NCI-H748 (cell line): ENCODE measurements at regions not wholly inside any gene's neighbourhood (a gene's known extent, or its start where the extent isn't known, plus 50 kb on each side); places are given as distances from the start of the nearest gene placed in this dataset.

Experiments used
- DNase-seq: peaks from one replicate; lab custom pipeline; 2025; ENCODE audit not compliant: unreplicated experiment; lab: John Stamatoyannopoulos, UW

DNA sequence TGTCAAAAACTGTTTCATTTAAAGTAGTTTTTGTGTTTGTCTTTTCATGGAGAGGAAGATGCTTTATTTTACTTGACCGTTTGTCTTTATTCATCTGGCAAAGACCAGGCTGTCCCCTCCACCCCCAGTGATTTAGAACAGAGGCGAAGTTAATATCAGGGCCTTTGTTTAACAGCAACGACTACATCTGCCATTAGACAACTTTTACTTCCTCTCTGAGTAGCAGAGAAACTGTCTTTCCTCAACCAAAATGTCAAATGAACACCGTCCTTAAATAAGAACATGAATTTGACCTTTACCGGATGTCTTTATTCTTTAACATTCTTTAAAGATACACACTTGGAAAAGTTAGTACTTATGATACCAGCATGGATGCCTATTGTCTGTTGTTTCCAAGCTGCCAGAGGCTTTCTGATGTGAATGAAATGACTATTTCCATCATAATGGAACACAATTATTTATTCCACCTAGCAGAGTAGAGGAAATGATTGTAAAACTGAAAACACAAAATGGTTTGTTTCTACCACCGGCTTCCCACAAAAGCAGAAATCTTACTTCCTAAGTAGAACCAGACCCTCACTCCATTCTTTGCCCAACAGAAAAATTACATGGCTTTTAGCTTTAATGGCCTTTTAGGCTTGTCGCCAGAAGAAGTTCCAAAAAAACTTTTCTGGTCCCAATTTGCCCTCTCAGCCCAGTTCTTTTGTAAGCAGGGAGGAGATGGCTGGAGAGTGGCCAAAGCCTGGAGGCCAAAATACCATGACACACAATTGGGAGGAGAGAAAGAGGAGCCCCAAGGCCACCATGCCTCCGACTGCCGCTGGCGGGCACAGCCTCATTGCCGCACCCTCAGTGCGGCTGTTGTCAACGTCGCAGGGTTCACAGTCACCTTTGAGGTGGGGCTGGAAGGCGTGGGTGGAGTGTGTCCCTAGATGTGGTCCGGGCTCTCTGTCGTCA lies 168.5 kb downstream of the TEX36 start:
- DNase-seq, result no peak

DNA sequence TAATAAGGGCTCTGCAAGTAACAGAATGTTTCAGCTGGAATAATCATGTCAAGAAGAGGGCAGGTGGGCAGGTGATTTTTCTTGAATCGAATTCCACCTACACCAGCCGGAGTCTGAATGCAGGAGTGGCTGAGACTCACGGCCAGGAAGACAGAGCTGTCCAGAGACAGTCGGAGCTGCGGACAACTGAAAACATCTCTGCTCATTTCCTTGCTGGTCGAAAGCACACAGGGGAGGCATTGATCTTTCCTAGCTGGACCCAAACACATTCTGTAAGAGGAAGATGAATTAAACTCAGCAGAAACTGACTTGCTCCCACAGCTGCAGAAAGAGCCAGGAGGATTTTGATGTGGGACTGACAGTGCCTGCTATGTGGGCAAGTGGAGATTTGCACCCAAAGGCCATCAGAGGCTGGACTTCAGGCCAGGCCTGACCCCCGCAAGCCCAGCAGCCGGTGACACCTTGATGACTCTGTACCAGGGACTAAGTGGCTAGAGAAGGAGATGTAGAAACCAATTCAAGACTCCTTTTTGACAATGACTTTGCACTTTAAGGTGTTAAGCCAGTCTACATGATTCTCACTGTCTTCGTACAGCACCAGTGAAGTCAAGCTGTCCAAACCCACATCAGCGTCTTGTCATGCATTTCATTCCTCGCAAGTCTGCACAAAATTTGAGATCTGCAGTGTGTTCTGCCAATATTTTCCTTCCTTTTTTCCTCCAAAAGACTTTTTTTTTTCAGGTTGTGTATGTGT lies 169.4 kb downstream of the TEX36 start:
- DNase-seq, result no peak

DNA sequence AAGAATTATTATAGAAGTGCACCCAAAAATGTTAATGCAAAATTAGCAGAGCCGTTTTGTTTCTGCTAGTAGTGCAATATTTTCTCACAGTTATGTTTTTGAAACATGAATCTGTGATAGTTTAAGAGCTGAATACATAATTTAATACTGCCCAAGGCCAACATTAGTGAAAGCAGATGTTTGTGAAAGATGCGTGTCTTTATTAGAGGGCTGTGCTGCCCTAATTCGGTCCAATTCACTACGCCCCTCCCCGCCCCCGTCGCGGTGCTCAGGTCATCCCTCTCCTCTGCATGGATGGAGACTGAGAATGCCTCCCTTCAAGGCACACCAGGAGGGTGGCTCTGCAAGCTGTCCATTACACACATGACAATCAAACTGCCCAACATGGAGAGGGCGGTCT lies 172.0 kb downstream of the TEX36 start:
- no peak for DNase-seq

DNA sequence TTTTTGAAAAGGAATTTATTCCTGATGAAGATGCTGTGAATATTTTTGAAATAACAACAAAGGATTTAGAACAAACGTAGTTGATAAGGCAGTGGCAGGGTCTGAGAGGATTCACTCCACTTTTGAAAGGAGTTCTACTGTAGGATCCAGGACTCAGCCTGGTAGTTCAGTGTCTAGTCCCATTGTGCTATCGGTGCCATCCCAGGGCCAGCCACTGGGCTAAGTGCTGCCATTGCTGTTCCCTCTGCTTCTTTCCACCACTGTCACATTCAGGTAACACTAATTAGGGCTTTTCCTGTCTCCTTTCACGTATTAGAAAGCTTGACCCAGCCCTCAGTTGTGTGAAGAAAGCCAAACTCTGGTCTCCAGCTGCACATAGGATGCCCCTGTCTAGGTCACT lies 177.3 kb downstream of the TEX36 start:
- no peak for DNase-seq

DNA sequence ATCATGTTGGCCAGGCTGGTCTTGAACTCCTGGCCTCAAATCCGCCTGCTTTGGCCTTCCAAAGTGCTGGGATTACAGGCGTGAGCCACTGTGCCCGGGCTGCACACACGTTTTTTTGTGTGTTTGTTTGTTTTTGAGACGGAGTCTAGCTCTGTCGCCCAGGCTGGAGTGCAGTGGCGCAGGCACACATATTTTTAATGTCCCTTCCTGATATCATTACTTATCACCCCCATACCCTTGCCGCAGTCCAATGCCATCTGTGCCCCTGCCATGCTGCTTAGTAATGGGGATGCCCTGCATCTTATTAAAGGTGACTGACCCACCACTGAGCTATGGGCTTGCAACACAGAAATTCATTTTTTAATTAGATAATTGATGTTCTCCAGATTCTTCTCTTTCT lies 180.7 kb downstream of the TEX36 start:
- DNase-seq, result no peak

DNA sequence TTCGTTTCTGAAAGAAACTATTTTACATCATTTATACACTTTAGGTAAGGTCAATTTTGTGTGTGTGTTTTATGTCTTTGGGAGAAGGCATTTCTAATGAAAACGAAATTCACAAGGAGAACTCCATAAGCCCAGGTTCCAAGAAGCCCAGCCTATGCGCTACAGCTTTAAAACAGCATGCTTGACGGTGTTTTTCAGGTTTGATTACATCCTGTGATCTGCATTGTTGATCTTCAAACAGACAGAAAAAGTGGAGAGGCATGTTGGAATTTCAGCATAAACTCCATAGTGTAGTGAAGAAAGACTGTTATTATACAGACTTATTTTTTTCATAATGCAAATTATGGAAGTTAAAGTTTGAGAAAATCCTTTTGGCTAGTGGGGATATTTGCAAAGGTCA lies 187.6 kb downstream of the TEX36 start:
- no peak for DNase-seq

DNA sequence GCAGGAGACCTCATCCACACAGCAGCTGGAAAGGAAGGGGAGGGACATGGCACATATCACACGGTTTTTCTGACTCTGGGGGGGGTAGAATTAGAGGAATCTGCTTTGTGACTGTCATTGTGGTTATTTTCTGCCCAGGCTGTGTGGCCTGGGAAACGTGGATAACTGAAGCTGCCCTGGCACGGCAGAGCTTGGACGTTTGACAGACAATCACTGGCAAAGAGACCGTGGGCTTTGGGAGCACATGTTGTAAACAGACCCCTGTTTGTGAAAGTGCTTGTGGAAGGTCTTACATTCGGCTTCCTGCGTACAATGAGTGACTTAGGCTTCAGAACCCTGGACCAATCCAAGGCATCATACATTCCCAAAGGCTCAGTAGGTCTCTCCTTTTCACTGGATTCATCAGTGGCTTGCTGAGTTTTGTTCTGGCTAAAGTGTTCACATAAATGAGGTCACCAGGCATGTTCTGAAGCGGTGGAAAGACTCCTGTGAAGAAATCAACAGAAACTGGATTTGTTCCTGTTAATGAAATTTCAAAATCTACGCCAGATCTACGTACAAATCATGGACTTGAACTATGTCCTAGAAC lies 188.2 kb downstream of the TEX36 start:
- DNase-seq, result no peak

DNA sequence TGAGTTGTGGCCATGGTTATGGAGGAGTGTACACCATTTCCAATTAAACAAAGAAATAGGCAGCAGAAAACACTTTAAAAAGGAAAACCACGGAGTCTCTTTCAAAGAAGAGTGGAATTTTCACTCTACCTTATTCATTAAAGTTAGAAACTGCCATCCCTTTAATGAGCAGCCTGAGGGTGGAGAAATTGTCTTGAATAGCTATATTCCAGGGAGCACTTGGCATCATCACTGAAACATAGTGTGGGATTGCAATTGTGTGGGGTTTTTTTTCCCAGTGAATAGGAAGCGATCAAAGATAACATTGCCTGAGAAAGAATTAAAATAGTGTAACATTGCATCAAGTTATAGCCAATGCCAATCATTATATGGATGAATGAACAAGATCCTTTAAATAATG lies 191.6 kb downstream of the TEX36 start:
- DNase-seq, result no peak

DNA sequence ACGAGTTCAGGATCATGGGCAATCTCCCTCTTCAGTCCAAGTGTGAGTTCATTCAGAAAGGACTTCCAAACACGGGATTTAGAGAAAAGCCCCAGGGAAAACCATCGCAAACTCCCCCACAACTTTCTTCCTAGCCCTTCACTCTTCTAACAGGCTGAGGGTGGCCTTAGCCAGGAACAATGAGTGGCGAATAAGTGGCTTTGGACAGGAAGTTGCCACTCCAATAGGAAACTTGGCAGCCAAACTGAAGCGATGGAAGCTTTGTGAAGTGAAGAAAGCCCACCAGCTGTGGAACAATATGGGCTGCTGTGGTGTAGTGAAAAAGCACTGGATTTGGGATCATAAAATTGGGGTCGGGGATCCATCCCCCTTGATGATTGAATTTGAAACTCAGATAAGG lies 193.2 kb downstream of the TEX36 start:
- DNase-seq, result peak; percentile 17

DNA sequence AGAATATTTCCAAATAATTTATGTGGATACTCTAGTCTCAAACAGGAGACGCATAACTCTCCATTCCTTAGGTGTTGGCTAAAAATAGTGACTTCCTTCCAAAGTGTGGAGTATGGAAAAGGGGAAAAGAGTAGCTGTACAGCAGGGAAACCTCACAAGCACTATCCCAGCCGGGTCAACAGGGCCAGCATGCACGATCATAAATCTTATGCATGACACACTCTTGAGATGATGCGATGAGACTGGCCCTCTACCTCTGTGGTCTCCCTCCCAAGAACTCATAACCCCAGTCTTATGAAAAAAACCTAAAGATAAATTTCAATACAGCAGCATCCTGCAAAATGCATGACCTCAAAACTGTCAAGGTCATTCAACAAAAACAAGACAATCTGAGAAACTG lies 197.3 kb downstream of the TEX36 start:
- DNase-seq, result no peak

DNA sequence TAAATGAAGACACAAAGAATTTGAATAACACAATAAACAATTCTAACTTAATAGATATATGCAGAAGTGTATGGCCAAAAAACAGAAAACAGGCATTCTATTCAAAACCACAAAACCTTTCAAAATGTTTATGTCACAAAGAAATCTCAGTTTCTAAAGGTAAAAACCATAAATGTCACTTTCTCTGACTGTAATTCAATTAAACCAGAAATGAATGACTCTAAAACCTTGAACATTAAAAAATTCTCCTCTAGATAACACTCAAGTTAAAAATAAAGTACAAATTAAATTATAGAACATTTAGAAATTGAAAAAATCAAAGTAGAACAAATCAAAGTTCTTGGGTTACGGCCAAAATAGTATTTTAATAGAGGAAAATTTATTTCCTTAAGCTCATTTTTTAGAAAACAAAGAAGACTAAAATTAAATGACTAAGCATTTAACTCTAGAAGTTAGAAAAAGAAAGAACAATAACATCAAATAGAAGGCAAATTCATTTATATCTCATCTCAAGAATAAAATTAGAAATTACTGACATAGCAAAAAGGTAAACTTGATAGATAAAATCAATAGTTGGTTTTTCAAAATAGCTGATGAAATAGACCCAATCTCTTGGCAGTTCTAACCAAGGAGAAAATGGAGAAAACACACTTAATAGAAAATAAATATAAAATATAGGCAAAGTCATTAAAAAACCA lies 198.8 kb downstream of the TEX36 start:
- no peak for DNase-seq

DNA sequence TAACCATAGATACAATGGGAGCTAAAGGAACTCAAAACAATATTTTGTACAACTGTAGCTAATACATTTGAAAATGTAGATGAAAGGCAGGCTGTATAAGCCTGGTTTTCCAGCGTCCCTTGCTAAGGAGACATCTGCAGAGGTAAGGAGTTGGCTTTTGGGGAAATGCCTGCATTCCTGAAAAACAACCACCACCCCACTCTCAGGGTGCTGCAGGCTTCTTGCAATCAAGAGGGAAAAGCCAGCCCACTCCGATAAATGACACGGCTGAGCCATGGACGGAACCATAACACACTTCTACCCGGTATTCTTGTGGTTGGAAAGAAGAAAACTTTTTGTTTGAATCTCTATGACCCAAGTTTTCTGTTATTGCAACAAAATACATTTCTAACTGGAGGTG lies 200.3 kb downstream of the TEX36 start:
- DNase-seq, result no peak

DNA sequence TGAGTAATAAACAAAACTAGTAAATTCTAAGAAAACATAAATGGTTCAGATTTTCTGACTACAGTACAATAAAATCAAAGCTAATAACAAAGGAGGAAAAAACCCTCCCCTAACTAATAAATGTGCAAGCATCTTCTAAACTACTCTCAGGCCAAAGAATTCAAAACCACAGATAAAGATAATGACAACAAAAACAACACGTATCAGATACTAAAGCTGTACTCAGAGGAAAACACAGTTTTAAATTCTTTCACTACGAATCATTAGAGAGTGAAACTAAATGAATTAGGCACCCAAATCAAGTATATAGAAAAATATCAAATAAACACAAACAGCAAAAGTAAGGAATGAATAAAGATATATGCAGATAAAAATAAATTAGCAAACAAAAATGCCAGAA lies 200.9 kb downstream of the TEX36 start:
- DNase-seq, result no peak

DNA sequence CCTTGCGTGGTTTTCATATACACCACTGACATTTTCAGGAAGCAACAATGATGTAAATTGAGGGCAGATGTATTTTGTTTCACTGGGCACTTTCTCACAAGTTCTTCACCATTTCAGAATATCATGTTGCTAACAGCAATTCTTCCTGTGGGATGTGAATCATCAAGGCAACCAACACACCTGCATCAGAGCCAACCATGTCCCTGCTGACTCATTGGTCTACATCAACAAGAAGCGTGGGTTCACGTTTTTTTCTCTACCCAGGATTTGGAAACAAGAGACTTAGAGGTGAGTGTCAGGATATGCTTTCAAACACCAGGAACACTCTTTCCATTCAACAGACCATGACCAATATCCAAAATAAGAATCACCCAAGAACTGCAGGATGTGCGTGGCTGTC lies 203.9 kb downstream of the TEX36 start:
- no peak for DNase-seq

DNA sequence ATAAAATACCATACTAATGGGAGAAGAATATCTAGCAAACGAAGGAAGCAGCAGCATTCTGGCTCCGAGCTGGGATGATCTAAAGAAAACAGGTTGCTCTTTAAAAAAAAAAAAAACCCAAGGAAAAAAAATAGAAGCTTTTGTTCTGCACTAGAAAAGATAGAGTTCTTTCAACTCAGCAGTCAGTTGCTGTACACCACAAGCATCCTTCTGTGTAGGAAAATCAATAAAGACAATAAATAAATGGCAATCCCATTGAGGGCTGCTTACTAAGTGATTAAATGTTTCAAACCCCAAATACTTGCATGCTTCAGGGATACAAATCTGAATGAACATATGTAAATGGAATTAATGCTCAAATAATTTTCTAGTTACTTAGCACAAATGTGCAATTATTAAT lies 207.1 kb downstream of the TEX36 start:
- DNase-seq, result no peak

DNA sequence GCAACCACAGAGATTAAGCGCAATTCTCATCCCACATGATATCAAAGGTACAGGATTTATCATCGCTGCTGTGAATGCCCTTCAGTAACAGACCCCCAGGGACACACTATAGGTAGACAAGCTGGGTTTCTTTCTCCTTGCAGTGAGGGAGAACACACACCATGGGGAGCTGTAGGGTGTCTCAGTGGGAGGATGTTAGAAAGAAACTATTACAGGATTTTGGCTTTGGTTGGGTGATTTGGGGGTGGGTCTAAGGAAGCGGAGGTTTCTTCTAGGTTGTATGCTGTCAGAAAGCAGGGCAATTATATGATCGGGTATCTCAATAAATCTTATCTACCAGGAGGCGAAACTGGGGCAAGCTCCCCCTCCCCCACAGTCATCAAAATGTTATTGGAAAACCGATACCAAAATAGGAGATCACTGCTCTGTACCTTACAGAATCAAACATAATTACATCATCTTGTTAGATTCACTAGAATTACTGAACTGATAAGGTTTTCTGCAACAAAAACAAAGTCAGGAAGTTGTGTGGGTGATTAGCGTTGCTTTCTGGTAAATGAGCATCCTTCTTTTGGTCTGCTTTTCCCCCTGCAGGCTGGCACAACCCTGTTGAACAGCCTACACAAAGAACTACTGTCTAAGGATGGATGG lies 209.7 kb downstream of the TEX36 start:
- DNase-seq, result no peak

DNA sequence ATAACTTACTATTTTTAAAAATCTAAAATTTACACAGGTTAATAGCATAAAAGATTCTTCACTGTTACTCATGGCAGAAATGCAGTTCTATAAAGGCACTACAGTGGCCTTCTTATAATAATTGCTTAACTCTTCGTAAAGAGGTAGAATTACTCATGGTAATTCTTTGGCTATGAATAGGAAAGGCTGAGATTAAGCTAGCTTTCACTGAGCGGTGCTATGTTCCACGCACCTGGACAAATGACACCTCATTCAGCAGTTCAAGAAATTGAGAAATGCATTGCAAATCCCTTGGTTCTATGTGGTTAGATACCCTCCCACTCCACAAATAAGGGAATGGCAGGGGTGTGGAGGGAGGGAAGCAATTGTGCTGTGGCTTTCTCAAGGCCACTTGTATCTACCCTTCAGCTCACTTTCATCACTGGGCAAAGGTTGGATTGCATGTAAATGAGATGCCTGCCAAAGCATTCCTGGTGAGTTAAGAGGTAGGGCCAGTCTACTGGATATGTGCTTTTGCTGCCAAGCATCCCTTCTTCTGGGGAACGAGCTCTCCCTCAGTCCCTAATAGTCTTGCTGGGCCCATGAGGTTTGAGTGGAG lies 210.9 kb downstream of the TEX36 start:
- DNase-seq, result no peak

DNA sequence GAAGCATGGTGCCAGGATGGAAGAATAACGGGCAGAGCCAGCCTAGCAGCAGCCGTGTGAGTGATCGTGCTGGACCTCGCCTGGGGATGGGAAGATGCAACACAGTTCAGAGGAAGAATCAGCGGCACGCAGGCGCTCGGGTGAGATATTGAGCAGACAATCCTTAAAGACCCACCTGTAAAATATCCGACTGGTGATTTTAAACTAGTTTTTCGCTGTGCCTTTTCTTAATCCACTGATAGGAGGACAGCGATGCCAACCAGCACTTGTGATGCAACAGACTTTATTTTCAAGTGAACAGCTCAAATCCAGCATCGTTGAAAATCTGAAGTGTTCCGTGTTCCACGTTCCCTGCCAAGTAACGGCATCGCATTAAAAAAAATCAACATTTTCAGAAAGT lies 214.7 kb downstream of the TEX36 start:
- DNase-seq, result no peak

DNA sequence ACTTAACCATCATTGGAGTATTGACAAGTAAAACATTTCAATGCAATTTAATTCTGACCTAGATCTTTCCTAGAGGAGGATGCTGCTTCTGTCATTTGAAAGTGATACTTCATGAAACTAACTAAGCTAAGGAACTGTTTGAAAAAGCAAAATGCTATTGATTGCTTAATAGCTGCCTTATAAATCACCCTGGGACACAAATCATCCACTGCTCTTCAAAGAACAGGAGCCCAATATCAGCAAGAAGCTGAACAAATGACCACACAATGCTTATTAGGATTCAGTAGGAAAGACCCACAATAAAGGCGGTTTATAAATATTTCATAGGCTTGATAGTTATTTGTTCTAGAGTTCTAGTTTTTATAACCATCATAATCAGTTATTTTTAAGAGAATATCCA lies 216.3 kb downstream of the TEX36 start:
- no peak for DNase-seq

DNA sequence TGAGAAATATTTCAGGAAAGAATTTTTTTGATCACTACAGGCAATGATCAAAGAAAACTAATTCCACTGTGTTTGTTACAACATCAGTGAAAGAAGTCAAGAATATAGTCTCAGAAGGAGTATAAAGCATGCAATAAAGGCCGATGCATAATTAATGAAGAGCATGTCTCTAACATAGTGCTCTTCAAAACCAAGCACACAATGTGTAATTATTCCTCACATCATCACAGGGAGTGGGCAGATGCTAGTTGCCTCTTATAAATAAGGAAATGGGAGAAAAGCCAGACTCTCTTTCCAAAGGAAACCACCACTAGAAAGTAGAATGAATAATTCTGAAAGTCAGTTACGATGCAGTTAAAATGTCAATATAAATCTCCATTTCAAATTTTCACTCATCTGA lies 220.1 kb downstream of the TEX36 start:
- no peak for DNase-seq
